ENCODE measurements at regions not wholly inside any gene's neighbourhood (a gene's known extent, or its start where the extent isn't known, plus 50 kb on each side); places are given as distances from the start of the nearest gene placed in this dataset.
"Not testable (repeated sequence)": the region's sequence is repeated elsewhere in the genome, so short reads cannot be mapped to it uniquely, and the experiment has no call there.

GRCh38 chr12:131221061-131221956, 267.6 kb downstream of the ADGRD1 start:
- no peak for DNase-seq (ENCODE audit: low spot score in 2 of 2)
- TF ChIP-seq CTCF (IDR thresholded peaks at IDR 0.05), result no peak
- no peak for TF ChIP-seq POLR2A (IDR thresholded peaks at IDR 0.05)
- no peak overlapping the region for H3K4me3 ChIP-seq (ENCODE audit: low read depth, poor library complexity, severe bottlenecking)
- 69 to 76% methylated on average over 16 to 17 of the region's 17 CpGs for WGBS, 2 donors
- intact Hi-C loops (cut with DNase I; ENCODE audit: low total_unique reads), result no loop called here

GRCh38 chr12:131221957-131222328, 268.2 kb downstream of the ADGRD1 start:
- no peak overlapping the region for H3K4me3 ChIP-seq (ENCODE audit: low read depth, poor library complexity, severe bottlenecking)
- 51 to 52% methylated on average over 5 of the region's 5 CpGs for WGBS, 2 donors
- no peak for DNase-seq (ENCODE audit: low spot score in 2 of 2)
- TF ChIP-seq CTCF (IDR thresholded peaks at IDR 0.05) (no peak), POLR2A (IDR thresholded peaks at IDR 0.05) (no peak)
- intact Hi-C loops (cut with DNase I; ENCODE audit: low total_unique reads), result no loop called here

GRCh38 chr12:131222329-131223139, 268.8 kb downstream of the ADGRD1 start:
- intact Hi-C loops (cut with DNase I; ENCODE audit: low total_unique reads), result no loop called here
- H3K4me3 ChIP-seq (ENCODE audit: low read depth, poor library complexity, severe bottlenecking), result no peak overlapping the region
- 40 to 44% methylated on average over 22 of the region's 22 CpGs for WGBS, 2 donors
- DNase-seq (ENCODE audit: low spot score in 2 of 2), result no peak
- TF ChIP-seq CTCF (IDR thresholded peaks at IDR 0.05) (no peak), POLR2A (IDR thresholded peaks at IDR 0.05) (no peak)

GRCh38 chr12:131223171-131223761, 269.6 kb downstream of the ADGRD1 start:
- H3K4me3 ChIP-seq (ENCODE audit: low read depth, poor library complexity, severe bottlenecking), result no peak overlapping the region
- WGBS, 2 donors, result 91 to 94% methylated on average over 31 of the region's 31 CpGs
- intact Hi-C loops (cut with DNase I; ENCODE audit: low total_unique reads), result no loop called here
- no peak for DNase-seq (ENCODE audit: low spot score in 2 of 2)
- no peak for TF ChIP-seq CTCF (IDR thresholded peaks at IDR 0.05)
- no peak for TF ChIP-seq POLR2A (IDR thresholded peaks at IDR 0.05)

- TF ChIP-seq CTCF (IDR thresholded peaks at IDR 0.05), result no peak
- no peak overlapping the region for H3K4me3 ChIP-seq (ENCODE audit: low read depth, poor library complexity, severe bottlenecking)
- 79 to 80% methylated on average over 12 to 13 of the region's 13 CpGs for WGBS, 2 donors
- DNase-seq (ENCODE audit: low spot score in 2 of 2), result no peak
- intact Hi-C loops (cut with DNase I; ENCODE audit: low total_unique reads), result no loop called here
Observed at GRCh38 chr12:131223791-131224225, 270.1 kb downstream of the ADGRD1 start.

- intact Hi-C loops (cut with DNase I; ENCODE audit: low total_unique reads), result not testable (repeated sequence)
- 61 to 77% methylated on average over 9 to 10 of the region's 17 CpGs for WGBS, 2 donors
Observed at GRCh38 chr12:131224226-131225065, 270.7 kb downstream of the ADGRD1 start.

GRCh38 chr12:131225066-131225380, 271.3 kb downstream of the ADGRD1 start:
- H3K4me3 ChIP-seq (ENCODE audit: low read depth, poor library complexity, severe bottlenecking); DNase-seq (ENCODE audit: low spot score in 2 of 2); intact Hi-C loops (cut with DNase I; ENCODE audit: low total_unique reads): not testable (repeated sequence)
- WGBS, 2 donors, result 44 to 57% methylated on average over 4 to 6 of the region's 12 CpGs

More at GRCh38 chr12:131224226-131225065, 270.7 kb downstream of the ADGRD1 start:
- not testable (repeated sequence) for DNase-seq (ENCODE audit: low spot score in 2 of 2); H3K4me3 ChIP-seq (ENCODE audit: low read depth, poor library complexity, severe bottlenecking)

All from lower leg skin (tissue), 4 donors.